Left ventricle myocardium inferior (tissue), 1 donor: ENCODE measurements at regions not wholly inside any gene's neighbourhood (a gene's known extent, or its start where the extent isn't known, plus 50 kb on each side); places are given as distances from the start of the nearest gene placed in this dataset.

Experiments used
- DNase-seq: peaks from one replicate; pipeline ENCODE4 v3.0.0-alpha.2; 2020
- H3K27ac ChIP-seq: fragments of 200-600 bp; replicated peaks from 2 replicates; pipeline ENCODE4 v1.8.0; 2021
- H3K27me3 ChIP-seq: fragments of 200-600 bp; 2 replicates; pipeline ENCODE4 v1.8.0; 2021; ENCODE audit warnings: low read depth
- H3K36me3 ChIP-seq: fragments of 200-600 bp; 2 replicates; pipeline ENCODE4 v1.8.0; 2021
- H3K4me1 ChIP-seq: fragments of 200-600 bp; 2 replicates; pipeline ENCODE4 v1.8.0; 2021
- H3K4me3 ChIP-seq: fragments of 200-600 bp; 2 replicates; pipeline ENCODE4 v1.8.0; 2021; ENCODE audit warnings: mild to moderate bottlenecking, moderate library complexity
- H3K9me3 ChIP-seq: fragments of 200-600 bp; replicated peaks from 2 replicates; pipeline ENCODE4 v1.8.0; 2021
- intact Hi-C: fragments of 100-400 bp; cut with micrococcal nuclease; formaldehyde crosslinking; loops from one replicate; pipeline ENCODE4 v1.11.0; 2022
- TF ChIP-seq, protein P1 (sequence below): fragments of 200-600 bp; IDR thresholded peaks from 2 replicates; pipeline ENCODE4 v1.8.0; 2021; ENCODE audit warnings: antibody characterized with exemption, mild to moderate bottlenecking, borderline replicate concordance
- donor health status: DM: no; HTN: yes; CAD: no; lungs with severe emphysema.

- H3K27ac ChIP-seq, result no peak overlapping the region
- intact Hi-C loops, result no loop called here
- no peaks in the 10 kb centered on the region for H3K36me3 ChIP-seq
- H3K4me1 ChIP-seq, result no peaks in the 10 kb centered on the region
- no peak overlapping the region for H3K4me3 ChIP-seq
- H3K27me3 ChIP-seq, result no peaks in the 10 kb centered on the region
- no peak for DNase-seq
- H3K9me3 ChIP-seq, result peaks cover 5% of the 10 kb centered on the region
- TF ChIP-seq, protein P1, sequence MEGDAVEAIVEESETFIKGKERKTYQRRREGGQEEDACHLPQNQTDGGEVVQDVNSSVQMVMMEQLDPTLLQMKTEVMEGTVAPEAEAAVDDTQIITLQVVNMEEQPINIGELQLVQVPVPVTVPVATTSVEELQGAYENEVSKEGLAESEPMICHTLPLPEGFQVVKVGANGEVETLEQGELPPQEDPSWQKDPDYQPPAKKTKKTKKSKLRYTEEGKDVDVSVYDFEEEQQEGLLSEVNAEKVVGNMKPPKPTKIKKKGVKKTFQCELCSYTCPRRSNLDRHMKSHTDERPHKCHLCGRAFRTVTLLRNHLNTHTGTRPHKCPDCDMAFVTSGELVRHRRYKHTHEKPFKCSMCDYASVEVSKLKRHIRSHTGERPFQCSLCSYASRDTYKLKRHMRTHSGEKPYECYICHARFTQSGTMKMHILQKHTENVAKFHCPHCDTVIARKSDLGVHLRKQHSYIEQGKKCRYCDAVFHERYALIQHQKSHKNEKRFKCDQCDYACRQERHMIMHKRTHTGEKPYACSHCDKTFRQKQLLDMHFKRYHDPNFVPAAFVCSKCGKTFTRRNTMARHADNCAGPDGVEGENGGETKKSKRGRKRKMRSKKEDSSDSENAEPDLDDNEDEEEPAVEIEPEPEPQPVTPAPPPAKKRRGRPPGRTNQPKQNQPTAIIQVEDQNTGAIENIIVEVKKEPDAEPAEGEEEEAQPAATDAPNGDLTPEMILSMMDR, result no peak
Measured at GRCh38 chr4:66704243-66704642, 841.1 kb downstream of the CENPC start.

DNA sequence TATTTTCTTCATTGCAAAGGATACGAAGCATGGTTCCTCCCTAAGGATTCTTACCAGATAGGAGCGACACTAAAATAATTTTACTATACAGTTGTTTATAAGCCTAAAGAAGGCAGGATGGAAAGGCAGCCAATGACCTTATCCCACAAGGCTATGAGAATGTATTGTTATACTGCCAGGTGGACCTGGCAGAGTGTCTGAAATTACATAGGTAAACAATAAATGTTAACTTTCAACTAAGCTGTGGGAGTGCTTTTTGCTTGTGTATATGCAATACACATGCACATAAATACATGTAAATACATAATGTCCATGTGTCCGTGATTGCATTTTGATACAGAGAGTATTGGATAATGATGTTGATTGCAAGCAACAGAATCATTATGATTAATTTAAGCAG is 850.6 kb downstream of the CENPC start:
- no peak overlapping the region for H3K27ac ChIP-seq
- H3K4me3 ChIP-seq, result no peak overlapping the region
- no peaks in the 10 kb centered on the region for H3K27me3 ChIP-seq
- DNase-seq, result no peak
- H3K36me3 ChIP-seq, result no peaks in the 10 kb centered on the region
- peaks cover 17% of the 10 kb centered on the region for H3K9me3 ChIP-seq
- intact Hi-C loops, result no loop called here
- TF ChIP-seq, protein P1, result no peak
- H3K4me1 ChIP-seq, result no peaks in the 10 kb centered on the region

DNA sequence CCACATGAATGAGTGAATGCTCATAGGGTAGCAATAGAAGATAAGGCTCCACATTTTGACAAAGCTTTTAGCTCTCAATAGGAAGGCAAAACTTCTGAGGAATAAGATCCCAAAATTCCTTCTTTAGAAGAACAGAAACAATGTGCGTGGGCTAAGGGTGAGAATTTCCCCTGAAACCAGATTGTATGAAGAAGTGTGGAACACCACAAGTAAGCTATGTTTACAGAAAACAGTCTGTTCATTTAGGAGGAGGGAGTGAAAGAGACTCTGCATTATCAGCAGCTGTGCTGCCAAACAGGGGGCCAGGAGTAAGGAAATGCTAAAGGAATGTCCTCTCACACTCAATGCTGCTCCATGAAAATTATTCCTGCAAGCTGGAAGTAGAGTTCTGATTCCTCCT is 851.6 kb downstream of the CENPC start:
- Histone ChIP-seq H3K4me1 (no peaks in the 10 kb centered on the region), H3K36me3 (no peaks in the 10 kb centered on the region), H3K27me3 (no peaks in the 10 kb centered on the region), H3K27ac (no peak overlapping the region), H3K9me3 (peaks cover 7% of the 10 kb centered on the region), H3K4me3 (no peak overlapping the region)
- TF ChIP-seq, protein P1, result no peak
- DNase-seq, result no peak
- intact Hi-C loops, result no loop called here

GRCh38 chr4:66691101-66691500 is 854.2 kb downstream of the CENPC start:
- Histone ChIP-seq H3K27me3 (no peaks in the 10 kb centered on the region), H3K9me3 (no peaks in the 10 kb centered on the region), H3K4me3 (no peak overlapping the region), H3K4me1 (no peaks in the 10 kb centered on the region), H3K27ac (no peak overlapping the region), H3K36me3 (no peaks in the 10 kb centered on the region)
- no peak for DNase-seq
- intact Hi-C loops, result no loop called here
- TF ChIP-seq, protein P1, result no peak

DNA sequence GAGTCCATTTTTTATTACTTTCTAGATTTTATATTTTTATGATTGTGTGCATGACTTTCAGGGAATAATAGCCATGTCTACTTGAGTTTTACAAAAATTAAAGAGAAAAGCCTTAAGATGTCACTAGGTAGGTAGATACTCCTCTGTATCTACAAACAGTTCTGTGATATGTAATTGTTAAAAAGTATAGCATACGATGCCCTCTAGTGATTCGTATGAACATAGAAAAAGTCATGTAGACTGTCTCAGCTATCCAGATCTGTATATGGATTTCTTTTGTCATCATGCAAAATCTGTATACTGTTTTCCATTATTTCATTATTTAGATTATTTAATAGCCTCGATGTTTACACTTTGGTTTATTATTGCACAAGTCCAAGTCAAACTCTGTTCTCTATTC is 856.6 kb downstream of the CENPC start:
- no peak overlapping the region for H3K27ac ChIP-seq
- H3K27me3 ChIP-seq, result no peaks in the 10 kb centered on the region
- TF ChIP-seq, protein P1, result peak; percentile 15
- intact Hi-C loops, result no loop called here
- DNase-seq, result no peak
- no peaks in the 10 kb centered on the region for H3K9me3 ChIP-seq
- H3K4me3 ChIP-seq, result no peak overlapping the region
- no peaks in the 10 kb centered on the region for H3K36me3 ChIP-seq
- no peaks in the 10 kb centered on the region for H3K4me1 ChIP-seq

- no peak overlapping the region for H3K27ac ChIP-seq
- no peak for DNase-seq
- TF ChIP-seq, protein P1, result no peak
- no peaks in the 10 kb centered on the region for H3K4me1 ChIP-seq
- no peaks in the 10 kb centered on the region for H3K27me3 ChIP-seq
- H3K36me3 ChIP-seq, result no peaks in the 10 kb centered on the region
- H3K9me3 ChIP-seq, result no peaks in the 10 kb centered on the region
- intact Hi-C loops, result no loop called here
- no peak overlapping the region for H3K4me3 ChIP-seq
Measured at GRCh38 chr4:66687459-66687858, 857.8 kb downstream of the CENPC start.
